Activated naive CD4-positive, alpha-beta T cell treated with anti-CD3 and anti-CD28 coated beads, Interleukin-2, amount 50 U/mL, for 16 hours (primary cell): ENCODE measurements at regions not wholly inside any gene's neighbourhood (a gene's known extent, or its start where the extent isn't known, plus 50 kb on each side); places are given as distances from the start of the nearest gene placed in this dataset.
"Not testable (repeated sequence)": the region's sequence is repeated elsewhere in the genome, so short reads cannot be mapped to it uniquely, and the experiment has no call there.

Source experiments
- DNase-seq: peaks from one replicate; pipeline ENCODE4 v3.0.0-alpha.2; 2020

DNA sequence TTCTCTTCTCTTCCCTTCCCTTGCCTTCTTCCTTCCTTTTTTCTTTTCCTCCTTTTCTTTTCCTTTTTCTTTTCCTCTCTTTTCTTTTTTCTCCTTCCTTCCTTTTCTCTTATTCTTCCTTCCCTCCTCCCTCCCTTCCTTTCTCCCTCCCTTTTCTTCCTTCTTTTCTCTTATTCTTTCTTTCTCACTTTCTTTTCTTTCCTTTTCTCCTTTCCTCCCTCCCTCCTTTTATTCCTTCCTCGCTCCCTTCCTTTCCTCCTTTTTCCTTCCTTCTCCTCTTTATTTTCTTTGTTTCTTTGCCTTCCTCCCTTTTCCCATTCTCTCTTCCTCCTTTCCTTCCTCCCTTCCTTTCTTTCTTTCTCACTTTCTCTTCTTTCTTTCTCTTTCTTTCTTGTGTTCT, 146.1 kb downstream of the ZNF92 start:
- DNase-seq: not testable (repeated sequence)

- not testable (repeated sequence) for DNase-seq
Observed at GRCh38 chr7:65545465-65546161, 172.0 kb downstream of the ZNF92 start.

DNA sequence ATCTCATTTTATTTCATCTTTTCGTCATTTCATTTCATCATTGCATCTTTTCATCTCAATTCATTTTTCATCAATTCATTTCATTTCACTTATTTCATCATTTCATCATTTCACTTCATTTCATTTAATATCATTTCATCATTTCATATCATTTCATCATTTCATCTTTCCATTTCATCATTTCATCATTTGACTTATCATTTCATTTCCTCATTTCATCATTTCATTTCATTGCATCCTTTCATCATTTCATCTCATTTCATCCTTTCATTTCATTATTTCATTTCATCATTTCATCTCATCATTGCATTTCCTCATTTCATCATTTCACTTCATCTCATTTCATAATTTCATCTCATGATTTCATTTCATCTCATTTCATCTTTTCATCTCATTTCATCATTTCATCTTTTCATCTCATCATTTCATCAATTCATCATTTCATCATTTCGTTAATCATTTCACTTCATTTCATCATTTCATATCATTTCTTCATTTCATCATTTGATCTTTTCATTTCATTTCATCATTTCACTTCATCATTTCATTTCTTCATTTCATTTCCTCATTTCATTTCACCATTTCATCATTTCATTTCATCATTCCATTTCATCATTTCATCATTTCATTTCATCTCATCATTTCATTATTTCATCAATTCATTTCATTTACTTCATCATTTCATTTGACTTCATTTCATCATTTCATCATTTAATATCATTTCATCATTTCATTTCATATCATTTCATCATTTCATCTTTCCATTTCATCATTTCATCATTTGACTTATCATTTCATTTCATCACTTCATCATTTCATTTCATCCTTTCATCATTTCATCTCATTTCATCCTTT, 176.2 kb downstream of the ZNF92 start:
- not testable (repeated sequence) for DNase-seq

DNA sequence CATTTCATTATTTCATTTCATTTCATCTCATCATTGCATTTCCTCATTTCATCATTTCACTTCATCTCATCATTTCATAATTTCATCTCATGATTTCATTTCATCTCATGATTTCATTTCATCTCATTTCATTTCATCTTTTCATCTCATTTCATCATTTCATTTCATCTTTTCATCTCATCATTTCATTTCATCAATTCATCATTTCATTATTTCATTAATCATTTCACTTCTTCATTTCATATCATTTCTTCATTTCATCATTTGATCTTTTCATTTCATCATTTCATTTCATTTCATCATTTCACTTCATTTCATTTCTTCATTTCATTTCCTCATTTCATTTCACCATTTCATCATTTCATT, 176.8 kb downstream of the ZNF92 start:
- not testable (repeated sequence) for DNase-seq

DNA sequence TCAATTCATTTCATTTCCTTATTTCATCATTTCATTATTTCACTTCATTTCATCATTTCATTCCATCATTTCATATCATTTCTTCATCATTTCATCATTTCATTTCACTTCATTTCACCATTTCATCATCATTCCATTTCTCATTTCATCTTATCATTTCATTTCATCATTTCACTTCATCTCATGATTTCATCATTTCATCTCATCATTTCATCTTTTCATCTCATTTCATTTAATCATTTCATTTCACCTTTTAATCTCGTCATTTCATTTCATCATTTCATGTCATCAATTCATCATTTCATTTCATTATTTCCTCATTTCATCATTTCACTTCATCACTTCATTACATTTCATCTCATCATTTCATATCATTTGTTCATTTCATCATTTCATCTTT, 177.4 kb downstream of the ZNF92 start:
- not testable (repeated sequence) for DNase-seq

- not testable (repeated sequence) for DNase-seq
Observed at GRCh38 chr7:65554553-65555476, 181.2 kb downstream of the ZNF92 start.

DNA sequence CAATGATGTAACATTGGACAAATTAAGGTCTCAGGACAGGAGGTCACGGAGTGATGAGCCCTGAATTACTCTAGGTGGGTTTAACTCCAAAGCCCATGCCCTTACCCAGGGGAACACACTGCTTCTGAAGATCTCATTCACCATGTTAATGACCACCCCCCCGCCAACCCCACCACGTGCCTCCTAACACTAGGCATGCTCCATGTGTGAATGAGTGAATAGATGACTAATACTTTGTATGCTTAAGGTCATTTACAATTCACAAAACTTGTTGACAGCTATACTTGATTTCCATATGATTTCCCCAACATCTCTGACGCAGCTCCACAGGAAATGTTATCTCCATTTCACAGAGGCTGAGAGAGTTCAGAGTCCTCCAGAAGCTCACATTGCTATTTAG, 184.9 kb downstream of the ZNF92 start:
- DNase-seq: peak; percentile 2

DNA sequence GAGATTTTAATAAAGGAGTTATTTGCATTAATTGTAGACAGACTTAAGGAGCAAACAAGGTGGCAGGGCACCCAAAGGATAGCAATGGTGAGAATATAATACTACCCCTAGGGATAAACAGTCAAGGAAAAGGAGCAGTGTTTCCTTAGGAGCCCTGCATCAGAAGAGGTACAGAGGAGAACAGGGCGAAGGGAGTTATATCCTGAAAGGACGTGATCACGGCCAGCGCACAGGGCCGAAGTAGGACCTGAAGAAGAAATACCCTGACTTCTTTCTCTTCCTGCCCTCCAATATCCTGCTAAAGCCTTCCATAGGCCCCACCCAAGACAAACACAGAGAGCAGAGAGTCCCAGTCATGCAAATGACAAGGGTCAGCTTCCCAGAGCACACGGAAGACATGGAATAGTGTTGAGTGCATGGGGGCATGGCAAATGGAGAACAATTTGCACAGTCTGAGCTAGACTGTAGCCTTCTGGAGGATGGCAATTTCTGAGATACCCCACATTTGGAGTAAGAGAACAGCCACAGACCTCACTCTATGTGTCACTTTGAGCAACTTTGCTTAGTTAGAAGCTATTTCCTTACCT, 188.2 kb downstream of the ZNF92 start:
- DNase-seq: not testable (repeated sequence)

DNA sequence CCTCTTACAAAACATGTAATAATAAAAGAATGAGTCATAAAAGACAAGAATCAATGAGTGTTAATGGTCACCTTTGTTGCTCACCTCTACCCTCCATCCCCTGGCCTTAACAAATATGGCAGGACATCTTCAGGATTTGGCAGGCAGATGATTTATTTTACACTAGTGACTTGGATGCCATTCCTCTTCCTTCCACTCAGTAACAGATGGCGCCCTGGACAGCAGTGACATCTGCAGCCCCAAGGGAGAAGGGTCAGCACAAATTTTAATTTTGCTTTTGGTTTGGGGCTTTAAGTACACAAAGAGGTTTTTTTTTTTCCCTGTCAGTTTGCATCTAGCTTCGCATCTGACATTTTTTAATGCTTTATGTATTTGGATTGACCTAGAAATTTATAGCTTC, 188.9 kb downstream of the ZNF92 start:
- DNase-seq: not testable (repeated sequence)

DNA sequence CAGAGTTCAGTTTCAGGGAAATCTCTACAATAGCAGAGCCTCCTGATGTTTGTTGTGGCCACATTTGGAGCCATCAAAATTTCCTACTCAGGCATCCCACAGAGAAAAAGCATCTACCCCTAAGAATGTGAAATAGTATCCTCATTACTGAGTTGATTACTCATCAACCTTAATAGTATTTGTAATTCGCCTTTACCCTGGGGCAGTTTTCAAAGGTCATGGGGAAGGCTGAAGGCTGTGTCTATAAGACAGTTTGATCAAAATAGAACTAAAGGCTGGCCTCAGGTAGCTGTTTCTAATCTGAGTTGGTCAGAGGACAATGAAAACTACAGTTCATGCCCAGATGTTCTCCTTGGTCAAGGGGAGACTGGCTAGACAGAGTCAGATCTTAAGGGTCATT, 189.7 kb downstream of the ZNF92 start:
- DNase-seq: not testable (repeated sequence)

DNA sequence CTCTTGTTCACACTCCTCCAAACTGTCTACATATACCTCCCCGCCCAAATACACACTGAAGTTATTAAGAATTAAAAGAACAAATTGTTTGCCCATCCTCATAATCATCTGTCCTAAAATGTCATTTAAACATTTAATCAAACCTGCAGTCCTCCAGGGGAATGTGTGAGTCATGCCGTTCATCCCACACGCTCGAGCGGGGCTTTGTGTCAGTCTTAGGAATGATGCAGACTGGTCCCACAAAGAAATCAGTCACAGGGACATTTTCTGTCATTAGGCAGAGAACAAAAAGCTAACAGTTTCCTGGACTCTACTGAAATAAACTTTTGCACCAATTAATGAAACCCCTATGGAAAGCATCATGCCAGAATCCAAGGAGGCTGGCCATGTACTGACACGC, 194.6 kb downstream of the ZNF92 start:
- not testable (repeated sequence) for DNase-seq

DNA sequence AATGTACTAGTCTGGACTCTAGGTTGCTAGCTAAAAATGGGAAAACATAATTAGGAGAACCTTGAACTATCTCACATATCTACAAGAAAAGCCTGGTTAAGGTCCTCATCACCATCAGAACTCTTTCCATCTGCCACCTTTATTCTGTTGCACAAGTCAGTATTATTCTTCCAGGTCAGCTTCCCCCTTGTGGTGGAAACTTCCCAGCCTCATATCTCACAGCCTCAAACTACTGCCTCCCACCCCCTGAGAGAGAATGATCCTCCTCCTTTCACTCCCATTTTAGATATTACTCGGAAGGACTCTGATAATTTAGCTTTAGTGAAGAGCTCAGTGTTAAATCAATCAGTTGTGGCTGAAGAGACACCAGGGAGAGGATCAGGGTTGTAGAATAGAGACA, 197.3 kb downstream of the ZNF92 start:
- not testable (repeated sequence) for DNase-seq

- DNase-seq: not testable (repeated sequence)
Observed at GRCh38 chr7:65572581-65572980, 198.9 kb downstream of the ZNF92 start.

DNA sequence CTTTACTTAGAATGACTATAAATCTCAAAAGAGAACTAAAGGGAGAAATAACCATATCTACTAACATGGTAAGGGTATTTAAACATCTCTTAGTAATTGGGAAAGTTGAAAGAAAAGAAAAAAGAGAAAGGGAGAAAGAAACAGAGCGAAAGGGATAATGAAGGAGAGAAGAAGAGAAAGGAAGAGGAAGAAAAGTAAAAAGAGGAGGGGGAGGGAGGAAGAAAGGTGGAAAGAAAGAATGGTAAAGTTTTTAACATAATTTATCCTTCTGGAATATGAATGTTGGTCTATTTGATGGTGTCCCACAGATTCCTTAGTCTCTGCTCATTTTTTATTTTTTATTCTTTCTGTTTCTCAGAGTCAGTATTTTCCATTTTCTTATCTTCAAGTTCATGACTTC, 202.7 kb downstream of the ZNF92 start:
- DNase-seq: not testable (repeated sequence)

- DNase-seq: not testable (repeated sequence)
Observed at GRCh38 chr7:65582518-65583119, 209.0 kb downstream of the ZNF92 start.

- not testable (repeated sequence) for DNase-seq
Observed at GRCh38 chr7:65602495-65602894, 228.8 kb downstream of the ZNF92 start.

GRCh38 chr7:65609131-65609530, 235.5 kb downstream of the ZNF92 start:
- DNase-seq: no peak

DNA sequence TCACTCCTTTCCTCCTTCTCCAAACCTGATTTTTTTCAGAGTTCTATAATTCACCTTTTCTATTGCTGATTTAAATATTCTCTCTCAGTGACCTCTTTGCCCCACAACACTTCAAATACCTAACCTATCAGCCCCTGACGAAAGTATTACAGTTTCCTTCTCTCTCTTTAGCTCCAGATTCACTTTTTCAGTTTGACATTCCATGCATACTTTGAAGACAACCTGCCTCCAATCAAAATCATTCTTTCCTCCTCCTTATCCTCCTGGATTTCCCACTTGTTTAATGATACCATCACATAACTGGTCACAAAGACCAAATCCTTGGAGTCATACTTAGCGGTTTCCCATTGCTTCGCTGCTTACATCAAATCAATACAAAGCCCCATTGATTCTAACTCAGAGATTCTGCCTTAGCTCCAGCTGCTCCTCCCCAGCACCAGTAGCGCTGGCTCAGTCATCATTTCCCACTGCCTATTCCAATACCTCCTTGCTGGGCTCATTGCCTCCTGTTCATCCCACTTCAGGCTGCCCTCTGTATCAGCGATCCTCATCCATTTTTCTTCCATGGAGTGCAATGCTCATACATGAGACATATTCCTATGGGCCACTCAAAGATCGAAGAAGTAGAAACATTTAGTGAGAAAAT, 240.1 kb downstream of the ZNF92 start:
- DNase-seq: not testable (repeated sequence)

GRCh38 chr7:65616111-65616510, 242.5 kb downstream of the ZNF92 start:
- not testable (repeated sequence) for DNase-seq

DNA sequence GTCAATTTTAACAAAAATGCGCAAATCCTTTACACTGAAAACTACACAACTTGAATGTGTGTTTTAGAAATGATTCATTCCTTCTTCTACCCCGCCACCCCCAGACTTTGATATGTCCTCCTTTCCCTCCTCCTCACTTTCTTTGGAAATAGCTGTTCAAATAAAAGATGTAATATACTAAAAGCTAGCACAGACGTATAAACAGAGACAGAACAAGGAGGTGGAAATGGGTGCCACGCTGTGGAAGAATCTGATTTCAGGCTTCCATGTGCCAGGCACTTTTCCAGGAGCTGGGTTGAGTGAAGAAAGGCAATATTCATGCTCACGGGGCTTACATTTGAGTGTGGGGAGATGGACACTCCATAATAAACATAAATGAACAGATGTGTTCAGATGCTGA, 246.6 kb downstream of the ZNF92 start:
- DNase-seq: not testable (repeated sequence)

GRCh38 chr7:65621580-65622201, 248.0 kb downstream of the ZNF92 start:
- peak; percentile 21 for DNase-seq
